ENCODE measurements at regions not wholly inside any gene's neighbourhood (a gene's known extent, or its start where the extent isn't known, plus 50 kb on each side); places are given as distances from the start of the nearest gene placed in this dataset.
"Not testable (repeated sequence)": the region's sequence is repeated elsewhere in the genome, so short reads cannot be mapped to it uniquely, and the experiment has no call there.

GRCh38 chr1:228554107-228554506 is 66.9 kb downstream of the RNF187 start:
- H3K27ac ChIP-seq, result no peak overlapping the region
- no peaks in the 10 kb centered on the region for H3K36me3 ChIP-seq
- no peak for DNase-seq
- 58 to 70% (median 67%) methylated on average over 4 to 6 of the region's 6 CpGs for WGBS, 5 donors
- peaks cover 0 to 13% (median 9%) of the 10 kb centered on the region in 4 donors for H3K9me3 ChIP-seq
- no peak overlapping the region for H3K4me3 ChIP-seq
- TF ChIP-seq POLR2AphosphoS5 (IDR thresholded peaks at IDR 0.05) (no peak), EP300 (IDR thresholded peaks at IDR 0.05) (no peak), CTCF (IDR thresholded peaks at IDR 0.05) (no peak), POLR2A (IDR thresholded peaks at IDR 0.05) (no peak)
- peaks cover 0 to 53% (median 0%) of the 10 kb centered on the region in 3 donors for H3K27me3 ChIP-seq
- no peaks in the 10 kb centered on the region for H3K4me1 ChIP-seq
- intact Hi-C loops (cut with DNase I; ENCODE audit: low total_unique reads), result no loop called here

GRCh38 chr1:228555074-228555994 is 68.2 kb downstream of the RNF187 start:
- TF ChIP-seq POLR2A (IDR thresholded peaks at IDR 0.05), result no peak
- Histone ChIP-seq H3K27me3 (peaks cover 0 to 44% (median 0%) of the 10 kb centered on the region in 3 donors), H3K27ac (no peak overlapping the region), H3K4me3 (no peak overlapping the region), H3K4me1 (no peaks in the 10 kb centered on the region), H3K36me3 (no peaks in the 10 kb centered on the region), H3K9me3 (peaks cover 0 to 13% (median 9%) of the 10 kb centered on the region in 4 donors)
- intact Hi-C loops (cut with DNase I; ENCODE audit: low total_unique reads), result no loop called here
- peak in 1 of 2 donors; percentile 11 for DNase-seq
- WGBS, 5 donors, result 55 to 71% (median 67%) methylated on average over 56 to 71 of the region's 71 CpGs

- H3K27ac ChIP-seq; H3K4me3 ChIP-seq; DNase-seq; intact Hi-C loops (cut with DNase I; ENCODE audit: low total_unique reads); H3K36me3 ChIP-seq; H3K4me1 ChIP-seq: not testable (repeated sequence)
- 48 to 55% (median 54%) methylated on average over 17 to 19 of the region's 66 CpGs; no CpG with 5 or more reads in 1 of the 5 donors for WGBS, 5 donors
- Histone ChIP-seq H3K9me3 (peaks cover 0 to 13% (median 9%) of the 10 kb centered on the region in 4 donors), H3K27me3 (peaks cover 0 to 32% (median 0%) of the 10 kb centered on the region in 3 donors)
Measured at GRCh38 chr1:228556634-228557430, 69.7 kb downstream of the RNF187 start.

Small RNAs in the stretch of these regions (small RNA-seq; reads per million reads assigned to genes)
- gene RNA5SP19, result 0 to 0.89 (median 0.51) reads per million in 4 donors
